NCI-H1417 (cell line): ENCODE measurements at regions not wholly inside any gene's neighbourhood (a gene's known extent, or its start where the extent isn't known, plus 50 kb on each side); places are given as distances from the start of the nearest gene placed in this dataset.

Source experiments
- DNase-seq, 3 experiments: peaks; one replicate each; lab custom pipeline; 2025; lab: John Stamatoyannopoulos, UW

DNA sequence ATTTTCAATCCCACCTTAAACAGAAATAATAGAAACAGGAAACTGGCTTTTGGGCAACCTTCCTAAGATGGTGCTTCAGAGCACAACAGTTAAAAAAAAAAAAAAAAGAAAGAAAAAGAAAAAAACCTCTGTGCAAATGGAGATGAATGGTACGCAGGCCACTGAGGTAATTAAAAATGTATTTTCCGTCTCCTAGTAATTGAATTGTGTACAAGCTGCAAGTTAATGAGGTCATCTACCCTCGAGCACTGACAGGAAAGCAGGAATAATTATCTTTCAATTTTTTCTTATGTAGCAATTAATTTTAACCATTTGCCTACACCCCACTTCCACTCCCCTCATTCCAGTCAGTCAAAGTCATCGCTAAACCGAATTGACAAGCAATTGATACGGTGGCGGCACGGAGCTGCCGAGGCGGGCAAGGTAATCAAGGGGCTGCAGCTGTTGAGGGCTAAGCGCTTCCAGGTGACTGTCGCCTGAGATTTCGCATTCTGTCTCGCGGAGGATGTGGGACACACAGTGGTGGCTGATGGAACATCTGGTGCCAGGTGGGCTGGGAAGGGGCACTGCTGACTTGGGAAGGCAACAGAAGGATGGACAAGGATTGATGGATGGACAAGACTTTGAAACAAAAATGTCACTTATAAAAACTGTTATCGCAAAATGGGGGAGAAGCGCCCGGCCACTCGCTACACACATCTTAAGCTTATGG, 109.4 kb downstream of the RCN1 start:
- DNase-seq: no peak

DNA sequence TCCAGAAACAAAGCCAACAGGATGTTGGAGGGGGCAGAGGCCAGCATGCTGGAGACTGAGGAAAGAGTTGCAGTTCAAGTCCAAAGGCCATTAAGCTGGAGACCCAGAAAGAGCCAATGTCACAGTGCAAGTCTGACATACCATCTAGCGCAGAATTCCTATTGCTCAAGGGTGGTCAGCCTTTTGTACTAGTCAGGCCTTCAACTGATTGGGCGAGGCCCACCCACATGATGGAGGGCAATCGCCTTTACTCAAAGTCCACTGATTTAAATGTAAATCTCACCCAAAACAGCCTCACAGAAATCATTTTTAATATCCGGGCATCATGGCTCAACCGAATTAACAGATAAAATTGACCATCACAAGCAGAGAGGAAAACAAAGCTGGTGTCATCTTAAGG, 113.9 kb downstream of the RCN1 start:
- DNase-seq: no peak

DNA sequence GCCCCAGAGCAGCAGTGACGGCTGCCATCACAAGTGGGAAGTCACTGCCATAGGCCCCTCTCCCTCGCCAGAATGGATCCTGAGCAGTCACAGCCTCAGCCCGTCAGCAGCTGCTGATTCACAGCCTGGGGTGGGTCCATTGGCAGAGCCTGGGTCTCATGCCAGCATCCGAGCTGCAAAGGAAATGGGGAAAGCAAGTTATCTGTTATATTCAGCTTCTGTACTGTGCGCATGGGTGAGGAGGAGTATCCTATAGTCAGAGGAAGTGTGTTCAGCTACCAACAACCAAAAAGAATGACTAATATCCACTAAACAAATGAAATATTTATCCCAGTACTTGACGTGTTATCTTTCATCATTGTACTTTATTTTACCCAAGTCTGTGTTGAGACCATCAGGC, 119.7 kb downstream of the RCN1 start:
- DNase-seq: no peak

DNA sequence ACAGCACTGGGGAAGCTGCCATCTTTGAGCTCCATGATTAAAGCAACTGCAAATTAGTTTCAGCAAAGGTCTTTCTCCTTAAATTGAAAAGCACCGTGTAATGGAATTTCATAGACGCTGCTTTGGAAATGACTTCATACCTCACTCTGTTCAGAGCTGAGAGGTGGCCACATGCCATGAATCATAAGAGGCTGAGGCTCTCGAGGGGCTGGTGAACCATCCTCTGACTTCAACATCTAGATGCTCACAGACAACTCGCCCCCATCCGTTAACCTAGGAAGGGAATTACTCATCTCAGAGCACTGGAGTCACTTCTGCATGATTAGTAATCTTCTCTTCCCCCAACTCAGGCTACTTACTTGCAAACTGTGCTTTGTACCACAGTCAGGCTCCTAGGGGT, 122.3 kb downstream of the RCN1 start:
- no peak for DNase-seq

DNA sequence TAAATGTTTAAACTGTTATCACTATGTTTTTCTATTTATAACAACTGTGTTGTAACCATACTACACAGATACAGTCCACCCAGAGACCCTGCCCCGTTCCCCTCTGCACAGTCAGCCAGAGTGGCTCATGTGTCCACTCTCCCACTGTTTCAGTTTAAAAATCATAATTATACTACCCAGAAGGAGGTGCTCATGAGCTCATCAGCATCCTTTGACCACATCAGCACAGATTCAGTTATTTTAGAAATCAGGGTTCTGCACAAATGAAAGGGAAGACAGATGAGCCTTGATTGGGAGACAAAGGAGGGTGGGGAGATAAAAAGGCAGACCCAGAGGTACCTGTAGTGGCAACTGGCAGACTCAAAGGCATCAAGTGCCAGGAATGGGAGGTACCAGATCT, 124.3 kb downstream of the RCN1 start:
- no peak for DNase-seq

DNA sequence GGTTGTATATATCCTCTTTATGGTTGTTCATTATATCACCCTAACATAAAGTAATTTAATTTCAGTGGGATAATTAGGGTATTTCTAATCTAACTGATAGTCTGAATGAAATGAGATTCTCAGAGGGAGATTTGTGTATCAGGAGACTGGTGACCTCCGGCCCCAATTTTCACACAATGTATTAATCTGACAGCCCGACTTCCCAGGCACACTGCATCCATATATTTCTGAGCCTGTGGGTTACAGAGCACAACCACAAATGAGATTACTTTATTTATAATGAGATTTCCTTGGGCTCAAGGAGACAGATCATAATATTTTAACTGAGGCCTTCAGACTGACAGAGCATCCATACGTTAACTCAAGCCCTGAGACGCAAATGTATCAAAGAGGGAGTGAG, 125.9 kb downstream of the RCN1 start:
- DNase-seq: no peak

DNA sequence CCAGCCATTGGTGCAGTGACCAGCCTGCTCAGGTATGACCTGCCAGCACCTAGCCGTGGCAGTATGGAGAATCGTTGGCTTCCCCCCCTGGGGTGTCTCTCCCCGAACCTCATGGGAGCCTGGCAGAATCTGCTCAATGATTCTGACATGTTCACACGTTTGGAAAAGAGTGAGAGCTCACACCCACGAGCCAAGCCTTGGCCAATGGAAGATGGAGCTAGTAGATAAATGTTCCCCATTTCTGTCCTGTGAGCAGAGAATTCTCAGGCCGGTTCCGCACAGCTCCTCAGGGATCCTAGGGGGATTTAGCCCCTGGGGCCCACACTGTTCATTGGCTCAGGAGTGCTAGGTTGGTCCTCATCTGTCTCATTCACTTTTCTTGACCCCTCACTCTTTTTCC, 128.4 kb downstream of the RCN1 start:
- no peak for DNase-seq

DNA sequence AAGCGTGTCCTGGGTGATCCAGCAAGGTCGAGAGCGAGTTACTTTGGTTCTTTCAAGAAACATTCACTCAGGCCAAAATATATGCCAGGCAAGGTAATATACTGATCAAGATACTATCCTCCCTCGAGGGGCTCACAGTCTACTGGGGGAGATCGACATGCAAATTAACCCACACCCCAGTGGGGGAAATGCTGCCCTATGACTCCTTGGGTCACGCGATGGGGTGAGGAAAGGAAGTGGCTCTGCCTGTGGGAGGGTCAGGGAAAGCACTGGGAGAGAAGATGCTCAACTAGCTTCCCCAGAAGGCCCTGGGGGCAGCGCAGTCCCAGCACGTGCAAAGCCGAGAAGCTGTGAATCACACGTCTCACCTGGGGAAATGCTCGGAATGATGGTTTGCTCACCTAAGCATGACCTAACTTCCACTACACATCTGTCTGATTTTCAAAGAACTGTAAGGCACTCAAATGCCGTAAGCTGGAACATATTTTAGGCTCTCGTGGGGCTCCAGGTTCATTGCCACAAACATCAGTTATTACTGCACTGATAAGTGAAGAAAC, 130.7 kb downstream of the RCN1 start:
- DNase-seq: no peak

DNA sequence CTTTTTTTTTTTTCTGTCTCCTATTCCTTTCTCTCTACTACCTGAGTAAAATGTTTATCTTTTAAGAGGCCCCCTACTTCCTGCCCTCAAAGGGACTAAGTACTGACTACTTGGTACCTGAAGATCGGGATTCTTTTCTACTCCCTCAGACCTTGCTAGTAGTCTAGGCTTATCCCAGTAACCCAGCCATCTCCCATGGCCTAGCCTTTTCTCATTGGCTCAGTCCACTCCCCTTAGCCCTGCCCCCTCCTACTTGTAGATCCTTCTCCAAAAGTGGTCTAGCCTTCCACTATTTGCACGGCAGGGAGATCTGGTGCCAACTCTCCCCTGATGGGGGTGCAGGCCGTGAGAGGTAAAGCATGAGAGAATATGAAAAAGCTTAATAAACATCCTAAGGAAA, 133.7 kb downstream of the RCN1 start:
- DNase-seq: no peak

DNA sequence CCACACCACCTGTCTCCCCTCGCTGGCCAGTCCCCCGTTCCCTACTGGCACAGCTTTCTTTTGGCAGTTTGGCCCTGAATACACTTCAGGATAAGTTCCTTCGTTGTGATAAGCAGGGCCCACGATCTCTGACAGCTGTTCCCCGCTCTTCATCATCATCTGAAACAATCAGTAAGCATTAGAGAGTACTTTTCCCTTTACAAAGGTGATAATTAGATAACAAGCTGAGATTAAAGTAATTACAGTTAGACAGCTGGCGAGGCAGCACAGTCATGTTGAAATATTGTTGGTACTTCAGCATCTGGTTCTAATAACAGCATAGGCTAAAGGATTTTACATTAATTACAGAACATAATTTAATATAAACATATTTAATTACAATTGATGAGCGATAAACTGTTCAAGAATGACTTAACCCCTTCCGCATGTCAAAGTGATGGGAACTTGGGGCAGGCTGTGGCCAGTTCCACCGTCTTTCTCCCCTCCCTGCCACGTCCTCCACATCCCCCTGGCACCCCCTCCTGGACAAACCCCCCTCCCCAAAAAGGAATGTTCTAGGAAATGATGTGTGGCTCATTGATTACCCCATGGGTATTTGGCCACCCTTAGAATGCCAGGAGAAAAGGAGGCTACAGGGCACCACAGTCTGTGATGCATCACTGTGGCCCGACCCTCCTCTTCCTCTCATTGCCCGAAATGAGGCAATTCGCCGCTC, 134.9 kb downstream of the RCN1 start:
- DNase-seq: peak in 2 of 3 experiments; percentile 43 to 89

DNA sequence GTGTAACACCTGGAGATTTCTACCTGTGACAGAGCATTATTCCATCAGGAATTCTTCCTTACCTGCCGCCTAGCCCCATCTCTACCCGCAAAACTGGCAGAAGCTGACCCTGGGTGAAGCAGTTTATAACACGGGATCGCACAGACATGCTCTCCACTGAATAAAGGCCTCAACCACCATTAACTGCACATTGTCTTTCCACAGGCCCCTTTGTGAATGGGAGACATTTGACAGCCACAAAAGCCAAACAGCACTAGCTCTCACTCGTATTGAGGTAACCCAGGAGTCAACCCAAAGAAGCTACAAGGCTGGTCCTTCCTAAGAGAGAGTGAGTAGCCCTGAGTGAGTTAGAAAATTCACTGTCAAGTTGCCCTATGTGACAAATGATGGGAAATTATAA, 135.6 kb downstream of the RCN1 start:
- DNase-seq: peak in 1 of 3 experiments; percentile 44

DNA sequence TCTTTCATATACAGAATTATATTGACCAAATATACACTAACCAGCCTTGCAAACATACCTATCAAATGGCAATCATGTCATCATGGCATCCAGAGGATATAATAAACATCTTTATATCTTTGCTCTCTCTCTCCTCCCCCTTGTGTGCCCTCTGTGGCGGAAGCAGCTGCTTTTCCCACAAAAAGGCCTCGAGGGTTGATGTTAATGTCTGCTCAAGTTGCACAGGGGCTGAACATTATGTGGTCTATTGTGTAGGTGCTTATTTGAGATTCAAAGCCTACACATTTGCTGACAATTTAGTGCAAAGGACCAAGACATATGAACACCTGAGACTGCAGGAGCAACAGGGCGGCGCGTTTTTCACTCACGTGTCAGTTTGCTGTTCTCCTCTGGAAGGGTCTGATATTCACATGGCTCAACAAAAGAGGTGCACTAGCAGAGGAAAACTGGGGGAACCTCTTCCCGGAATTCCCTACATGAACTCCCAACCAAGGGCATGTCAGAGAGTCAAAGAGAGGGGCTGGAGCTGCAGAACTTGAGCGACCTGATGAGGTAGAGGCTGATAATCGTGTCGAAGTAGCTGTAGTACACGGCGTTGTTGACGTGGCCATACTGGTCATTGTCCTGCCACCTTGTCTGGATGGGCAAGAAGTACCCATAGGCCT, 138.8 kb downstream of the RCN1 start:
- DNase-seq: peak in 1 of 3 experiments; percentile 39

DNA sequence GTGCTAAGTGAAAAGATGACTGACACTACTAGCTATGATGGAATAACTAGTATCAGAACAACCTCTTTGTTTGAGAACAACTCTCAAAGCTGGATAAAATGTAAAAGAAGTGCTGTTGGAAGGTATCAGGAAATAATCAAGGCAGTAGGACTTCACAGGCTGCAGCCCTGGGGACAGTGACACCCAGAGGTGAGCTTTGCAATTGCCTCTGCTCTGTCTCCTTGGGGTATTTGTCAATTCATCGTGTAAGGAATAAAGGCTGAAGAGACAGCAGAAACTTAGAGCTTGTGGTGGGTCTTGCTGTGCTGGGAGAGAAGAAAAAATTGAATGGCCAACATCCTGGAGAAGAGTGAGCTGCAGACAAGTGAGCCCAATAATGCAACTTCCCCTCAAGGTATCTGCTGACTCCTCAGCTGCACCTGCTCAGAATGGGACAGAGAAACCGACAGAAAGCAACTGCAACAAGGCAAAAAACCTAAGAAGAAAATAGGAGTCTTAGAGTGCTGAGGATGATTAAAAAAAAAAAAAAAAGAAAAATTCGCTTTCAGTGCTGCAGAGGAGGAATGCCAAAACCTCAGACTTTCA, 141.1 kb downstream of the RCN1 start:
- peak in 1 of 3 experiments; percentile 32 for DNase-seq

DNA sequence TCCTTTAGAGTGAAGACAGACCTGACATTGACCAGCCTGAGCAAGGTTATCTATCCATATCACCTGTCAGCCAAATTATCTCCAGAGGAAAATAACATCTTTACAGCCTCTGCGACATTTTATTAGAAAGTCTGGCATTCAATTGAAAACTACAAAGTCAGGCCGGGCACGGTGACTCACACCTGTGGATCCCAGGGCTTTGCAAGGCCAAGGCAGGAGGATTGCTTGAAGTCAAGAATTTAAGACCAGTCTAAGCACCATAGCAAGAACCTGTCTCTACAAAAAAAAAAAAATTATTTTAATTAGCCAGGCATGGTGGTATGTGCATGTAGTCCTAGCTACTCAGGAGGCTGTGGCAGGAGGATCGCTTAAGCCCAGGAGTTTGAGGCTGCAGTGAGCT, 141.6 kb downstream of the RCN1 start:
- no peak for DNase-seq

DNA sequence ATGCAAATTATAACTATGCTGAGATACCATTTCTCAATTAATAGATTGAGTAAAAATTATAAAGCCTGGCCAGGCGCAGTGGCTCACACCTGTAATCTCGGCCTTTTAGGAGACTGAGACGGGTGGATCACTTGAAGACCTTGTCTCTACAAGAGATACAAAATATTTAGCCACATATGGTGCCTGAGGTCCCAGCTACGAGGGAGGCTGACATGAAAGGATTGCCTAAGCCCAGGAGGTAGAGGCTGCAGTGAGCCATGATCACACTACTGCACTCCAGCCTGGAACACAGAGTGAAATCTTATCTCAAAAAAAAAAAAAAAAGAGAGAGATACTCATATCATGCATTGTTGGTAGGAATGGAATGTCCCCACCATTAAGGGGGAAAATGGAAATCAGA, 142.4 kb downstream of the RCN1 start:
- DNase-seq: no peak

DNA sequence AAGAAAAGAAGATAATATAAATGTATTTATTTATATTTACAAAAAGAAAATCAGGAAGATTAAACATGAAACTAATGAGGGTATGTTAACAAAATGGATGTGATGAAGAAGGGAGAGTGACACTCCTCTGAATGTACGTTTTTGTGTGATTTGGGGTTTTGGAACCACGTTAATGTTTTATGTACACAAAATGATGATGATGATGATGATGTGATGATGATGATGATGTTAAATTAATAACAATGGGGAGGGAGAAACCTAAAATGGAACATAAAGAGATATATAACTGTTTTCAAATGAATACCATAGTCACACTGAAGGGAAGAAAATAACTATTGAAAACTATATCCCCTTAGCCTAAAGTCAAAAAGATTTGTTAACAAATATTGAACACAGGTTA, 143.1 kb downstream of the RCN1 start:
- DNase-seq: no peak

DNA sequence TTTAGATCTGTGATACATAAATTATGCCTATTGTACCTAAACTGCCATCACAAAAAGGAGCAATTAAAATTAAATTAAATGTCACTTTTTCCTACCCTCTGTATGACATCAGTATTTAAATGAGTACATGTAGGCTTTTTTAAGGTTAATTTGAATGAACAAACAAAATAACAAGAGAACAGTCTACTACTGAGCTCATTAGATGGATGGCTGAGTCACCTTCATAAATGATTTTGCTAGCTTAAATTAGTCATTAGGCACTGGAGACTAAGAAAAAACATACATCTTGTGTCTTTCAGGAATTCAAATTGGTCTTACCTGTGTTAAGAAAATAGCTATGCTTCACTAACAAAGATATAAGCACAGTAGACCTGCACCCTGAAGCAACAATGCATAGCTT, 153.6 kb downstream of the RCN1 start:
- DNase-seq: no peak

DNA sequence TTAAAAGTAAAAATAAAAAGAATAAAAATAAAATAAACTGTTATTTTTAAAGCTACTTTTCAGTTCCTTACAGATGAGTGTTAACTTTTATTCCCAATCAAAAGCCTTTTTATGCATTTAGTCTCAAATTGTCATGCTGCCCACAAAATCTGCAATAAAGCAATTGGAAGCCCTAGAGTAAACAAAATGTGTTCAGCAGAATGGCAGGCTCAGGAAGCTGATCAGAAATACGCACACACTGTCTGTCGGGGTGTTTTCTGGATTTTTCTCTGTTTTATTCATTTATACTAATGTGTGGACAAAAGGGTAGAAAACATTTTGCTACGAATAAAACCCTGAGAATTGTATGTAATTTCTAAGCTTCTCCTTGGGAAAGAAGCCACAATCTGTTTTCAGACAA, 162.8 kb downstream of the RCN1 start:
- no peak for DNase-seq

DNA sequence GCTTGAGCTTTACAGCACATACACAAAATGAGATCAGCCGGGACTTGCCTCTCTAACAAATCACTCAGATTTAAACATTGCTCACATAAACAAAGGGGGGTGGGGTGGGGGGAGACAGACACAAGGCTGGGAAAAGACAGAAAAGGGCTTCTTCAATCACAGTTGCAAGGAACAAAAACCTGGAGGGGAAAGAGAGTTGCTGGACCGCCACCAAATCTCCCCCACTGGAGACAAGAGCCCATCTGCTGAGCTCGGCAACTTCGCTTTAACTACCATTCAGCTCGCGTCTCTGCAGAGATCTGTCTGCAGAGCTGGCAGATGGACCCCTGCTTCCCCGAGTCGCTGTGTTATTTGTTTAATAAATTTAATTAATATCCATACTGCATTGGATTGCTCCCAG, 165.0 kb downstream of the RCN1 start:
- no peak for DNase-seq

DNA sequence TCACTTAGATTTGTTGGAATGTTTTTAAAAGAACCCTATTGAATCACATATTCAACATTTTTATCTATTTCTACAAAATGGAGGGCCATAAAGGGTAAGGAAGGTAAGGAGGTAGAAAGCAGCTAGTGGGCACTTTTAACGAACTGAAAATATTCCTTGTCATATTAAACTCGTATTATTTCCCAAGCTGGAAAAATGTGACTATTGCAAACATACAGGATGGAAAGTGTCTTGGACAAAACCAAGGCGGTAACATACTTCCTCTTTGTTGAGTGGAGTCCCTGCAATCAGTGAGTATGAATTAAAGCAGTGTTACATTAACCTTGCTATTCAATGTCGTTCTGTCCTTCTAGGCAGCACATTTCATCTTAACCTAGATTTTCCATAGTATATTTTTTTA, 165.6 kb downstream of the RCN1 start:
- DNase-seq: no peak

DNA sequence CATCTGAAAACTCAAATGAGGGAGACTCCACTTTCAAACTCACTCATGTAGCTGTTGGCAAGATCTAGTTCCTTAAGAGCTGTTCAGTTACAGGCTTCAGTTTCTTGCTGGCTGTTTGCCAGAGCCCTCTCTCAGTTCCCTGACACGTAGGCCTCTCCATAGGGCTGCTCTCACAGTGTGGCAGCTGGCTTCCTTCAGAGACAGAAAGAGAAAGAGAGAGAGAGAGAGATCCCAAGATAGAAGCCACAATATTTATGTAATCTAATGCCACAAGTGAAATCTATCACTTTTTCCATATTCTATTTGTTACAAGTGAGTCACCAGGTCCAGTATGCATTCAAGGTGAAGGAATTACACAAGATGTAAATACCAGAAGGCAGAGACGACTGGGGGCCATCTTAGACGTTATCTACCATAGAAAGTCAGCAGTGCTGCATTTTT, 168.8 kb downstream of the RCN1 start:
- DNase-seq: peak in 2 of 3 experiments; percentile 16 to 22

DNA sequence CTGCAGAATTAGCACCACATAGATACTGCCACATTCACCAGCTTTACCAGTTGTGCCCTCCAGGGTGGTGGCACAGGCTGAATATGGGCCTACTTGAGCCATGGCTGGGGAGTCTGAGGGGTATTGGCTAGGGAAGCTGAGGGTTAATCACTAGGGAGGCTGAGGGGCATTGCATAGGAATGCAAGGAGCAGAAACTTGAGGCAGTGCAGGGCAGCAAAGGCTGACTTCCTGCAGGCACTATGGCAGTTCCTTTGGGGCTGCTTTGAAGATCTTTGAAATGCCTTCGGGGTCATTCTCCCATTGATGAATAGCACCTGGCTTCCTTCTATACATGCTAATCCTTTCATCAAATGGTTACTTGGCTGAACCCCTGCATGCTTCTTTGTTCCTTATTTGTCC, 171.5 kb downstream of the RCN1 start:
- DNase-seq: no peak

DNA sequence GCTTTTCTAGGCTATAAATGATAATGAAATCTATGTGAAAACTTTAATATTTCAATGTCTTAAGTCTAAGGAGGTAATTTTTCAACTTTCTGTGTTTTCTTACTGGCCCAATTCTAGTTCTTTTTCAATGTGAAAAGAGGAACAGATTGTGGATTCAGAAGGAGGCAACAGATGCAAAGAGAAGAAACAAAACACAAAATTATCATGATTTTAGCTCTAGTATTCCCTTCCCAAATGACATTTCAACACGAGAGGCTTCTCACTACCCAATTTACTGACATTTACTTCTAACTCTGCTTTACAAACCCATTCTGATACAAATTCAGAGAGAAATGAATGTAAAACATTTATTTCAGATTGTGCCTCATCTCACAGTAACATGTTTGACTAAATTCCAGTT, 169.4 kb downstream of the WT1 start:
- DNase-seq: no peak
